H1 (cell line): ENCODE measurements at regions not wholly inside any gene's neighbourhood (a gene's known extent, or its start where the extent isn't known, plus 50 kb on each side); places are given as distances from the start of the nearest gene placed in this dataset.

Experiments
- CTCF ChIA-PET: fragments of 300-600 bp; sonication (Branson Sonifier 250); formaldehyde crosslinking; loops from one replicate; lab custom pipeline; 2021; ENCODE audit not compliant: partially characterized antibody; lab: Charles Lee
- POLR2A ChIA-PET: fragments of 300-600 bp; sonication (Branson Sonifier 250); formaldehyde crosslinking; loops from one replicate; lab custom pipeline; 2021; ENCODE audit warnings: inconsistent platforms; ENCODE audit not compliant: partially characterized antibody; lab: Charles Lee
- DNase-seq, 2 experiments: peaks; one replicate each; pipeline versions ENCODE4 v3.0.0 to v3.0.0-alpha.2; 2010 to 2022; ENCODE audit warnings: low spot score in 2 of 2, low read depth in 1 of 2, mixed read lengths in 1 of 2
- FAIRE-seq: peaks from 2 replicates; lab custom pipeline; 2011; peaks lifted over from hg19 to GRCh38; lab: Jason Lieb, UNC
- H2AFZ ChIP-seq: 2 replicates; pipeline ENCODE4 v1.8.1; 2012; ENCODE audit warnings: low read length, inconsistent platforms
- H2AK5ac ChIP-seq: 2 replicates; pipeline ENCODE4 v1.6.1; 2013; ENCODE audit warnings: low read depth, low read length
- H2BK120ac ChIP-seq: replicated peaks from 2 replicates; pipeline ENCODE3; 2013; ENCODE audit warnings: low read depth, low read length, inconsistent platforms
- H2BK12ac ChIP-seq: 2 replicates; pipeline ENCODE4 v1.6.1; 2013; ENCODE audit warnings: low read depth, low read length
- H2BK15ac ChIP-seq: 2 replicates; pipeline ENCODE4 v1.6.1; 2013; ENCODE audit warnings: low read length
- H2BK20ac ChIP-seq: 2 replicates; pipeline ENCODE4 v1.6.1; 2013; ENCODE audit warnings: low read length
- H2BK5ac ChIP-seq: 2 replicates; pipeline ENCODE4 v1.6.1; 2013; ENCODE audit warnings: low read depth, low read length
- H3K14ac ChIP-seq: 2 replicates; pipeline ENCODE4 v1.6.1; 2013; ENCODE audit warnings: inconsistent platforms; ENCODE audit not compliant: insufficient read length
- H3K18ac ChIP-seq: 2 replicates; pipeline ENCODE4 v1.6.1; 2013; ENCODE audit warnings: low read length; ENCODE audit errors: extremely low read depth
- H3K23ac ChIP-seq: 2 replicates; pipeline ENCODE4 v1.6.1; 2013; ENCODE audit warnings: inconsistent platforms; ENCODE audit not compliant: insufficient read length
- H3K23me2 ChIP-seq: 2 replicates; pipeline ENCODE4 v1.6.1; 2013; ENCODE audit warnings: low read depth, low read length
- H3K27ac ChIP-seq: 2 replicates; pipeline ENCODE4 v1.6.1; 2011; ENCODE audit warnings: low read depth, low read length, inconsistent platforms
- H3K27me3 ChIP-seq, 4 experiments: replicated peaks in 1 of 4; 1 replicate in 1 of 4; 2 replicates in 3 of 4; pipeline versions ENCODE4 v1.6.1 to v1.8.1; 2011 to 2013; ENCODE audit warnings: low read length in 3 of 4, mild to moderate bottlenecking in 3 of 4, inconsistent platforms in 2 of 4, mixed read lengths in 2 of 4, moderate library complexity in 1 of 4; ENCODE audit not compliant: control insufficient read depth in 3 of 4, insufficient read depth in 3 of 4; ENCODE audit errors: extremely low read depth in 1 of 4
- H3K36me3 ChIP-seq, 4 experiments: 2 replicates each; pipeline versions ENCODE4 v1.6.1 to v1.8.1; 2011 to 2013; ENCODE audit warnings: mild to moderate bottlenecking in 4 of 4, low read length in 3 of 4, moderate library complexity in 2 of 4, control low read depth in 1 of 4, inconsistent platforms in 1 of 4; ENCODE audit not compliant: insufficient read depth in 4 of 4, control insufficient read depth in 2 of 4
- H3K4ac ChIP-seq: replicated peaks from 2 replicates; pipeline ENCODE3; 2013; ENCODE audit warnings: low read length, low read depth, mixed read lengths, inconsistent platforms; ENCODE audit not compliant: insufficient read length
- H3K4me1 ChIP-seq, 4 experiments: replicated peaks in 1 of 4; 1 replicate in 1 of 4; 2 replicates in 3 of 4; pipeline versions ENCODE4 v1.6.1 to v1.8.1; 2011 to 2013; ENCODE audit warnings: low read length in 3 of 4, inconsistent platforms in 2 of 4, mixed read lengths in 1 of 4; ENCODE audit not compliant: insufficient read depth in 4 of 4, control insufficient read depth in 3 of 4
- H3K4me2 ChIP-seq, 2 experiments: 2 replicates each; pipeline versions ENCODE4 v1.6.1 to v1.8.1; 2011 to 2013; ENCODE audit warnings: low read depth in 2 of 2, low read length in 2 of 2, control low read depth in 1 of 2, inconsistent platforms in 1 of 2, mild to moderate bottlenecking in 1 of 2; ENCODE audit not compliant: insufficient read depth in 1 of 2
- H3K4me3 ChIP-seq, 4 experiments: fragments of 200-600, 300-600 bp in 1 of 4; sonication (generic), shearing (Covaris generic), sonication (Bioruptor Twin) in 1 of 4; 2 replicates each; pipeline versions ENCODE4 v1.5.1 to v1.8.1; 2011 to 2016; ENCODE audit warnings: low read length in 4 of 4, low read depth in 3 of 4, control low read depth in 2 of 4, inconsistent platforms in 2 of 4, mild to moderate bottlenecking in 2 of 4, mixed read lengths in 1 of 4, moderate library complexity in 1 of 4; ENCODE audit not compliant: insufficient read depth in 2 of 4; ENCODE audit errors: extremely low read depth in 1 of 4
- H3K56ac ChIP-seq: replicated peaks from 2 replicates; pipeline ENCODE3; 2013; ENCODE audit warnings: low read depth, mild to moderate bottlenecking, mixed read lengths, low read length, inconsistent platforms; ENCODE audit not compliant: insufficient read length
- H3K79me1 ChIP-seq: 2 replicates; pipeline ENCODE4 v1.6.1; 2013; ENCODE audit warnings: low read depth, low read length, control low read depth
- H3K79me2 ChIP-seq, 2 experiments: 2 replicates each; pipeline versions ENCODE4 v1.6.1 to v1.8.1; 2012 to 2013; ENCODE audit warnings: low read length in 2 of 2, mild to moderate bottlenecking in 2 of 2, inconsistent platforms in 1 of 2; ENCODE audit not compliant: insufficient read depth in 2 of 2, control insufficient read depth in 1 of 2
- H3K9ac ChIP-seq, 4 experiments: replicated peaks in 1 of 4; 1 replicate in 1 of 4; 2 replicates in 3 of 4; pipeline versions ENCODE4 v1.6.1 to v1.8.1; 2011 to 2013; ENCODE audit warnings: low read depth in 3 of 4, low read length in 3 of 4, control low read depth in 2 of 4, mild to moderate bottlenecking in 2 of 4, moderate library complexity in 2 of 4, inconsistent platforms in 1 of 4; ENCODE audit errors: extremely low read depth in 1 of 4
- H3K9me3 ChIP-seq, 2 experiments: 2 replicates each; pipeline versions ENCODE4 v1.6.1 to v1.8.1; 2012 to 2013; ENCODE audit warnings: mild to moderate bottlenecking in 2 of 2, moderate library complexity in 2 of 2, control low read depth in 1 of 2, inconsistent platforms in 1 of 2, low read depth in 1 of 2, low read length in 1 of 2, mixed read lengths in 1 of 2; ENCODE audit not compliant: insufficient read depth in 2 of 2
- H4K20me1 ChIP-seq, 2 experiments: replicated peaks in 1 of 2; 2 replicates each; pipeline versions ENCODE3 to v1.8.1; 2011 to 2013; ENCODE audit warnings: inconsistent platforms in 2 of 2, low read length in 2 of 2, mild to moderate bottlenecking in 1 of 2; ENCODE audit not compliant: insufficient read depth in 2 of 2, control insufficient read depth in 1 of 2
- H4K5ac ChIP-seq: 2 replicates; pipeline ENCODE4 v1.6.1; 2013; ENCODE audit warnings: low read length, low read depth, mixed read lengths, inconsistent platforms; ENCODE audit not compliant: insufficient read length
- H4K8ac ChIP-seq: 2 replicates; pipeline ENCODE4 v1.8.0; 2013; ENCODE audit warnings: mild to moderate bottlenecking, moderate library complexity, low read length, inconsistent platforms; ENCODE audit not compliant: insufficient read depth; ENCODE audit errors: extremely low read depth
- H4K91ac ChIP-seq: replicated peaks from 2 replicates; pipeline ENCODE3; 2013; ENCODE audit warnings: low read length, mixed read lengths, inconsistent platforms; ENCODE audit not compliant: insufficient read length
- ASH2L ChIP-seq: fragments of 200-600, 300-600 bp; sonication (generic); IDR thresholded peaks from one replicate; pipeline ENCODE4 v1.7.1; 2017; ENCODE audit warnings: low read length
- CREB1 ChIP-seq: IDR thresholded peaks from 2 replicates; pipeline ENCODE4 v1.6.1; 2012; ENCODE audit warnings: inconsistent platforms
- GTF2F1 ChIP-seq: IDR thresholded peaks from 2 replicates; pipeline ENCODE4 v1.6.1; 2012; ENCODE audit warnings: low read depth, low read length, improper control_type of control experiment, borderline replicate concordance
- HDAC6 ChIP-seq: IDR thresholded peaks from one replicate; pipeline ENCODE4 v1.7.1; 2012; ENCODE audit warnings: low read depth, mild to moderate bottlenecking, inconsistent platforms, low read length, moderate library complexity
- MAFK ChIP-seq: IDR thresholded peaks from 2 replicates; pipeline ENCODE4 v1.6.1; 2012; ENCODE audit warnings: low read depth, mild to moderate bottlenecking, improper control_type of control experiment, low read length
- POLR2A ChIP-seq, 2 experiments: IDR thresholded peaks; 1 replicate in 1 of 2; 2 replicates in 1 of 2; pipeline ENCODE4 v1.6.1; 2011; ENCODE audit warnings: low read depth in 2 of 2, low read length in 2 of 2, mild to moderate bottlenecking in 2 of 2; ENCODE audit errors: control extremely low read depth in 1 of 2
- POU5F1 ChIP-seq: IDR thresholded peaks from 2 replicates; pipeline ENCODE4 v1.6.1; 2011; ENCODE audit warnings: low read depth, mild to moderate bottlenecking, low read length, moderate library complexity
- RAD21 ChIP-seq, 2 experiments: IDR thresholded peaks in 1 of 2; conservative IDR thresholded peaks in 1 of 2; 2 replicates each; pipeline ENCODE4 v1.6.1; 2011; ENCODE audit warnings: low read depth in 2 of 2, low read length in 2 of 2, improper control_type of control experiment in 1 of 2, inconsistent platforms in 1 of 2, mild to moderate bottlenecking in 1 of 2, moderate library complexity in 1 of 2
- RBBP5 ChIP-seq: IDR thresholded peaks from 2 replicates; pipeline ENCODE4 v1.7.1; 2012; ENCODE audit warnings: low read depth, mild to moderate bottlenecking, inconsistent platforms, low read length, moderate library complexity, borderline replicate concordance
- RNF2 ChIP-seq: fragments of 200-900, 300-1000 bp; sonication (generic); IDR thresholded peaks from 2 replicates; pipeline ENCODE4 v1.7.1; 2016; ENCODE audit warnings: borderline replicate concordance, low read depth, mild to moderate bottlenecking, antibody characterized with exemption, low read length; ENCODE audit not compliant: poor library complexity, severe bottlenecking; ENCODE audit errors: missing control alignments
- TAF7 ChIP-seq: optimal IDR thresholded peaks from 2 replicates; pipeline ENCODE3; 2011; ENCODE audit warnings: low read depth, mild to moderate bottlenecking, inconsistent platforms, low read length, moderate library complexity, borderline replicate concordance
- TCF12 ChIP-seq: IDR thresholded peaks from 2 replicates; pipeline ENCODE4 v1.6.1; 2011; ENCODE audit warnings: low read depth, mild to moderate bottlenecking, low read length
- WGBS, 2 experiments: shearing (Covaris generic) in 1 of 2; methylation state at CpG; one replicate each; pipeline versions ENCODE4 v1.1.6 to v1.1.7; 2013 to 2015; ENCODE audit warnings: low lambda C conversion rate in 2 of 2, mixed read lengths in 2 of 2, inconsistent platforms in 1 of 2, low coverage in 1 of 2, missing lambda C conversion rate in 1 of 2; ENCODE audit not compliant: insufficient replicate concordance in 2 of 2, insufficient coverage in 1 of 2, insufficient read length in 1 of 2; ENCODE audit errors: extremely low coverage in 1 of 2, missing lambda C conversion rate in 1 of 2; 5-methylcytosine and 5-hydroxymethylcytosine counted together

DNA sequence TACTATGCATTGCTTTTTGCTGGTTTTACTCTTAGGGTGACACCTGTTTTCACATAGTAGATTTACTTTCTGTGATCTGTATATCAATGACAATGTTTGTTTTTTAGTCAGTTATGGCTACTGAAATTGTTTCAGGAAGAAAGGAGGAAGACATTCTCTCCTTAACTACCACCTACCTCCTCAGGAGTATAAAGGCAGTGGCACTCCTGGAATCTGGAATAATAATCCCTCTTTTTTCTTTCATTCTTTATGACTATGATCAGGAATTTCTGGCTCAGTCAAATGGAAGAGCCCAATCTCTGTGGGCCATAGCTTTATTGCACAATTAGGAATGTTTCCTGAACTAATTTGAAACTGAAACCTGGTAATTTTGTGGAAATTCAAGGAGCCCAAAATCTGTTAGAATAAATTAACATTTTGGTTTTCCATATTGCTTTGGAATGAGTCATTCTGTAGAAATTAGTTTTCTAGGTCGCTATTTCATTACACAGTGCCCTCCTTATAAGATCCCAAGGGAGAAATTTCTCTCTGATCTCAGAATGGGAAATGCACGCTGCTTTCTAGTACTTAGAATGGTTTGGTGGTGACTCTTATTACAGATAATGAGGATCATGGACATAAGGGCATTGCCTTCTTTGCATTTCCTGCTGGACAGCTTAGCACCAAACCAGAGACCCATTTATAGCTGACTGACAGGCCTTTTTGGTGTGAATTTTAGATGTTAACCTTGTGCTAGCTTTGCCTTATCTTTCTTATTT, 95.3 kb upstream of the VLDLR start:
- no peak overlapping the region for H3K56ac ChIP-seq
- no peak overlapping the region for H4K5ac ChIP-seq
- H3K4ac ChIP-seq, result no peak overlapping the region
- H3K27ac ChIP-seq, result no peak overlapping the region
- DNase-seq (no peak), FAIRE-seq (no peak)
- no peak overlapping the region for H3K14ac ChIP-seq
- H3K23ac ChIP-seq, result no peak overlapping the region
- no peak overlapping the region for H4K8ac ChIP-seq
- no peak overlapping the region for H2BK15ac ChIP-seq
- no peaks in the 10 kb centered on the region for H3K9me3 ChIP-seq
- H2BK120ac ChIP-seq, result no peak overlapping the region
- peaks cover 0 to 3% (median 1%) of the 10 kb centered on the region in 4 experiments; a peak in 1 of 8 replicates for H3K36me3 ChIP-seq
- H3K4me2 ChIP-seq, result no peak overlapping the region
- H4K91ac ChIP-seq, result no peak overlapping the region
- no peak overlapping the region for H2BK20ac ChIP-seq
- H2BK5ac ChIP-seq, result no peak overlapping the region
- H2AFZ ChIP-seq, result no peak overlapping the region
- no peaks in the 10 kb centered on the region for H3K79me1 ChIP-seq
- H2BK12ac ChIP-seq, result no peak overlapping the region
- ChIA-PET POLR2A (interaction anchor here (0.6 to 1.0 kb wide), 2 partner anchors 32 to 94 kb away, joined by 3 read pairs; no protein-coding TSS in a partner anchor), CTCF (no interaction called here)
- H3K23me2 ChIP-seq, result no peaks in the 10 kb centered on the region
- H3K9ac ChIP-seq, result no peak overlapping the region
- H2AK5ac ChIP-seq, result no peak overlapping the region
- H3K27me3 ChIP-seq, result no peaks in the 10 kb centered on the region
- H3K4me3 ChIP-seq, result no peak overlapping the region
- H3K79me2 ChIP-seq, result no peaks in the 10 kb centered on the region
- H4K20me1 ChIP-seq, result no peaks in the 10 kb centered on the region
- peaks cover 0 to 5% (median 0%) of the 10 kb centered on the region in 4 experiments; a peak in 2 of 7 replicates for H3K4me1 ChIP-seq
- H3K18ac ChIP-seq, result no peak overlapping the region
- 91% methylated on average over 2 of the region's 2 CpGs; no CpG with 5 or more reads in 1 of the 2 experiments for WGBS, 2 experiments
- TF ChIP-seq TCF12, result no peak
- TF ChIP-seq RBBP5, result no peak
- no peak for TF ChIP-seq RNF2
- TF ChIP-seq HDAC6, result no peak
- TF ChIP-seq GTF2F1, result no peak
- TF ChIP-seq TAF7, result no peak
- no peak for TF ChIP-seq CREB1
- TF ChIP-seq POLR2A (IDR thresholded peaks at IDR 0.05; ENCODE audit: control extremely low read depth in 1 of 2, low read depth in 2 of 2, low read length in 2 of 2), result no peak
- no peak for TF ChIP-seq POU5F1
- TF ChIP-seq RAD21 (IDR thresholded peaks at IDR 0.05 in 1 of 2, conservative IDR thresholded peaks at IDR 0.05 in 1 of 2; ENCODE audit: low read depth in 2 of 2, low read length in 2 of 2), result no peak
- no peak for TF ChIP-seq ASH2L
- no peak for TF ChIP-seq MAFK
